ENCODE measurements at regions not wholly inside any gene's neighbourhood (a gene's known extent, or its start where the extent isn't known, plus 50 kb on each side); places are given as distances from the start of the nearest gene placed in this dataset.

- no peak for DNase-seq (ENCODE audit: low spot score)
These were observed 350.7 kb upstream of the PROK2 start for GRCh38 chr3:72135636-72136035.

GRCh38 chr3:72134989-72135451 lies 350.1 kb upstream of the PROK2 start:
- no peak for DNase-seq (ENCODE audit: low spot score)

GRCh38 chr3:72133329-72134011 lies 348.5 kb upstream of the PROK2 start:
- no peak for DNase-seq (ENCODE audit: low spot score)

GRCh38 chr3:72131899-72132298 lies 347.0 kb upstream of the PROK2 start:
- DNase-seq (ENCODE audit: low spot score) = no peak

GRCh38 chr3:72130565-72130964 lies 345.6 kb upstream of the PROK2 start:
- DNase-seq (ENCODE audit: low spot score) = no peak

- no peak for DNase-seq (ENCODE audit: low spot score)
These were observed 344.6 kb upstream of the PROK2 start for GRCh38 chr3:72129501-72130094.

- no peak for DNase-seq (ENCODE audit: low spot score)
These were observed 344.0 kb upstream of the PROK2 start for GRCh38 chr3:72128921-72129320.

- no peak for DNase-seq (ENCODE audit: low spot score)
These were observed 342.9 kb upstream of the PROK2 start for GRCh38 chr3:72127844-72128243.

GRCh38 chr3:72127224-72127612 lies 342.3 kb upstream of the PROK2 start:
- no peak for DNase-seq (ENCODE audit: low spot score)

- no peak for DNase-seq (ENCODE audit: low spot score)
These were observed 341.7 kb upstream of the PROK2 start for GRCh38 chr3:72126441-72127223.

- DNase-seq (ENCODE audit: low spot score) = no peak
These were observed 339.0 kb upstream of the PROK2 start for GRCh38 chr3:72123908-72124441.

GRCh38 chr3:72120806-72121778 lies 336.1 kb upstream of the PROK2 start:
- DNase-seq (ENCODE audit: low spot score) = no peak

- no peak for DNase-seq (ENCODE audit: low spot score)
These were observed 335.1 kb upstream of the PROK2 start for GRCh38 chr3:72120039-72120438.

GRCh38 chr3:72118628-72119027 lies 333.7 kb upstream of the PROK2 start:
- no peak for DNase-seq (ENCODE audit: low spot score)

- peak; percentile 32 for DNase-seq (ENCODE audit: low spot score)
These were observed 331.3 kb upstream of the PROK2 start for GRCh38 chr3:72116226-72116625.

GRCh38 chr3:72115307-72115706 lies 330.4 kb upstream of the PROK2 start:
- DNase-seq (ENCODE audit: low spot score) = no peak

GRCh38 chr3:72114773-72115172 lies 329.8 kb upstream of the PROK2 start:
- DNase-seq (ENCODE audit: low spot score) = no peak

GRCh38 chr3:72113964-72114363 lies 329.0 kb upstream of the PROK2 start:
- no peak for DNase-seq (ENCODE audit: low spot score)

- no peak for DNase-seq (ENCODE audit: low spot score)
These were observed 328.6 kb upstream of the PROK2 start for GRCh38 chr3:72113564-72113963.

- no peak for DNase-seq (ENCODE audit: low spot score)
These were observed 327.5 kb upstream of the PROK2 start for GRCh38 chr3:72112435-72112834.

Data from putamen (tissue), 1 donor.